HL-60 (cell line): ENCODE measurements at regions not wholly inside any gene's neighbourhood (a gene's known extent, or its start where the extent isn't known, plus 50 kb on each side); places are given as distances from the start of the nearest gene placed in this dataset.

Source experiments
- DNase-seq, 2 experiments: peaks; one replicate each; pipeline ENCODE4 v3.0.0-alpha.2; 2010 to 2020; ENCODE audit warnings: low read depth in 1 of 2, low spot score in 1 of 2
- H3K27ac ChIP-seq: fragments of 250-450 bp; sonication (Bioruptor Pico); replicated peaks from 2 replicates; pipeline ENCODE4 v1.5.1; 2020; ENCODE audit warnings: mild to moderate bottlenecking, moderate library complexity
- H3K27me3 ChIP-seq: fragments of 250-450 bp; sonication (Bioruptor Pico); 2 replicates; pipeline ENCODE4 v1.5.1; 2021; ENCODE audit warnings: mild to moderate bottlenecking, moderate library complexity; ENCODE audit not compliant: insufficient read depth, poor library complexity, severe bottlenecking
- H3K4me3 ChIP-seq: replicated peaks from 2 replicates; pipeline ENCODE4 v1.5.1; 2011; ENCODE audit warnings: mild to moderate bottlenecking, control low read depth, low read length; ENCODE audit not compliant: insufficient read depth
- CTCF ChIP-seq: IDR thresholded peaks from one replicate; pipeline ENCODE4 v1.5.1; 2011; ENCODE audit warnings: low read length, control low read depth, inconsistent platforms; ENCODE audit not compliant: insufficient read depth
- GABPA ChIP-seq: IDR thresholded peaks from 2 replicates; pipeline ENCODE4 v1.6.1; 2012; ENCODE audit warnings: low read depth
- POLR2AphosphoS5 ChIP-seq: IDR thresholded peaks from 2 replicates; pipeline ENCODE4 v1.6.1; 2012; ENCODE audit warnings: low read depth
- SPI1 ChIP-seq: IDR thresholded peaks from 2 replicates; pipeline ENCODE4 v1.6.1; 2012; ENCODE audit warnings: low read depth, mild to moderate bottlenecking, borderline replicate concordance
- TF ChIP-seq, protein P1 (sequence below): IDR thresholded peaks from 2 replicates; pipeline ENCODE4 v1.6.1; 2012; ENCODE audit warnings: low read depth; ENCODE audit not compliant: insufficient replicate concordance

DNA sequence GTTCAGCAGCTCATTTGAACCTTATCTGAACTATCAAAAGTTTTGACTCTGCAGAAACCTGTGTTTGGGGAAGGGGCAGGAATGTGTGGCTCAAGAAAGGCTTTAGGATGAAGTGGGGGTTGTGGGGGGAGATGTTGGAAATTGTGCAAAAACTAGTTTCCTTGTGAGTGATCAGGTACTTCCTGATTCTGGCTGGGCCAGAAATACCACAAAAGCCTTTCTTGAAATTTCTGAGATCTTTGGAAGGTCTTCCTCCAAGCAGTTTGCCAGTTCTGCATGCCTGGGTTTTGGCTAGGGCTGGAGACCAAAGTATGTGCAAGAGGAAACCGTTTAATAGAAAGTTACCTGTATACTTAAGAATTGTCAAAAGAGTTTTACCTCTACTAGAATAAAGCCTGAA is 116.6 kb downstream of the BMP2 start:
- peak; percentile 48; the same call in 1 of the 2 replicates for TF ChIP-seq SPI1
- TF ChIP-seq, protein P1, sequence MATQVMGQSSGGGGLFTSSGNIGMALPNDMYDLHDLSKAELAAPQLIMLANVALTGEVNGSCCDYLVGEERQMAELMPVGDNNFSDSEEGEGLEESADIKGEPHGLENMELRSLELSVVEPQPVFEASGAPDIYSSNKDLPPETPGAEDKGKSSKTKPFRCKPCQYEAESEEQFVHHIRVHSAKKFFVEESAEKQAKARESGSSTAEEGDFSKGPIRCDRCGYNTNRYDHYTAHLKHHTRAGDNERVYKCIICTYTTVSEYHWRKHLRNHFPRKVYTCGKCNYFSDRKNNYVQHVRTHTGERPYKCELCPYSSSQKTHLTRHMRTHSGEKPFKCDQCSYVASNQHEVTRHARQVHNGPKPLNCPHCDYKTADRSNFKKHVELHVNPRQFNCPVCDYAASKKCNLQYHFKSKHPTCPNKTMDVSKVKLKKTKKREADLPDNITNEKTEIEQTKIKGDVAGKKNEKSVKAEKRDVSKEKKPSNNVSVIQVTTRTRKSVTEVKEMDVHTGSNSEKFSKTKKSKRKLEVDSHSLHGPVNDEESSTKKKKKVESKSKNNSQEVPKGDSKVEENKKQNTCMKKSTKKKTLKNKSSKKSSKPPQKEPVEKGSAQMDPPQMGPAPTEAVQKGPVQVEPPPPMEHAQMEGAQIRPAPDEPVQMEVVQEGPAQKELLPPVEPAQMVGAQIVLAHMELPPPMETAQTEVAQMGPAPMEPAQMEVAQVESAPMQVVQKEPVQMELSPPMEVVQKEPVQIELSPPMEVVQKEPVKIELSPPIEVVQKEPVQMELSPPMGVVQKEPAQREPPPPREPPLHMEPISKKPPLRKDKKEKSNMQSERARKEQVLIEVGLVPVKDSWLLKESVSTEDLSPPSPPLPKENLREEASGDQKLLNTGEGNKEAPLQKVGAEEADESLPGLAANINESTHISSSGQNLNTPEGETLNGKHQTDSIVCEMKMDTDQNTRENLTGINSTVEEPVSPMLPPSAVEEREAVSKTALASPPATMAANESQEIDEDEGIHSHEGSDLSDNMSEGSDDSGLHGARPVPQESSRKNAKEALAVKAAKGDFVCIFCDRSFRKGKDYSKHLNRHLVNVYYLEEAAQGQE = no peak
- H3K4me3 ChIP-seq = no peak overlapping the region
- peak in 1 of 2 experiments; percentile 67 for DNase-seq
- H3K27ac ChIP-seq = peak overlapping the region; percentile 59
- H3K27me3 ChIP-seq = no peaks in the 10 kb centered on the region

GRCh38 chr20:6886065-6886729 is 118.7 kb downstream of the BMP2 start:
- Histone ChIP-seq H3K27ac (no peak overlapping the region), H3K27me3 (no peaks in the 10 kb centered on the region), H3K4me3 (no peak overlapping the region)
- TF ChIP-seq, protein P1 = no peak
- TF ChIP-seq POLR2AphosphoS5 (no peak), GABPA (no peak), CTCF (no peak), SPI1 (no peak)
- DNase-seq = no peak

GRCh38 chr20:6887966-6888365 is 120.5 kb downstream of the BMP2 start:
- Histone ChIP-seq H3K4me3 (no peak overlapping the region), H3K27ac (0 out of 2 replicates have a peak overlapping the region, but pooled peaks have one; percentile 40), H3K27me3 (no peaks in the 10 kb centered on the region)
- no peak for TF ChIP-seq POLR2AphosphoS5
- TF ChIP-seq, protein P1 = no peak
- no peak for TF ChIP-seq CTCF
- TF ChIP-seq SPI1 = no peak
- no peak for DNase-seq
